ENCODE measurements at regions not wholly inside any gene's neighbourhood (a gene's known extent, or its start where the extent isn't known, plus 50 kb on each side); places are given as distances from the start of the nearest gene placed in this dataset.

GRCh38 chr6:106804346-106805335 lies 169.9 kb downstream of the CD24 start:
- Histone ChIP-seq H3K27ac (ENCODE audit: low read depth, low read length) (no peak overlapping the region), H3K27me3 (ENCODE audit: control insufficient read depth in 1 of 2, insufficient read depth in 2 of 2, low read length in 2 of 2) (no peaks in the 10 kb centered on the region), H3K9me3 (ENCODE audit: control insufficient read depth in 1 of 2, low read length in 2 of 2) (peaks cover 27 to 31% of the 10 kb centered on the region in 2 donors), H3K4me1 (ENCODE audit: control insufficient read depth in 1 of 2, insufficient read depth in 2 of 2, low read length in 2 of 2) (peaks cover 6 to 13% of the 10 kb centered on the region in 2 donors), H3K9ac (ENCODE audit: low read depth in 1 of 2, low read length in 2 of 2) (no peak overlapping the region), H3K36me3 (ENCODE audit: control insufficient read depth in 1 of 2, insufficient read depth in 2 of 2, low read length in 2 of 2) (no peaks in the 10 kb centered on the region), H3K4me3 (ENCODE audit: low read depth in 1 of 2, low read length in 2 of 2) (no peak overlapping the region)

- Histone ChIP-seq H3K27ac (ENCODE audit: low read depth, low read length) (no peak overlapping the region), H3K4me3 (ENCODE audit: low read depth in 1 of 2, low read length in 2 of 2) (no peak overlapping the region), H3K9me3 (ENCODE audit: control insufficient read depth in 1 of 2, low read length in 2 of 2) (peaks cover 13 to 16% of the 10 kb centered on the region in 2 donors), H3K36me3 (ENCODE audit: control insufficient read depth in 1 of 2, insufficient read depth in 2 of 2, low read length in 2 of 2) (no peaks in the 10 kb centered on the region), H3K4me1 (ENCODE audit: control insufficient read depth in 1 of 2, insufficient read depth in 2 of 2, low read length in 2 of 2) (peaks cover 11 to 22% of the 10 kb centered on the region in 2 donors), H3K27me3 (ENCODE audit: control insufficient read depth in 1 of 2, insufficient read depth in 2 of 2, low read length in 2 of 2) (no peaks in the 10 kb centered on the region), H3K9ac (ENCODE audit: low read depth in 1 of 2, low read length in 2 of 2) (no peak overlapping the region)
Measured at GRCh38 chr6:106803188-106803587, 171.3 kb downstream of the CD24 start.

GRCh38 chr6:106802139-106802538 lies 172.4 kb downstream of the CD24 start:
- H3K27ac ChIP-seq (ENCODE audit: low read depth, low read length): no peak overlapping the region
- H3K4me3 ChIP-seq (ENCODE audit: low read depth in 1 of 2, low read length in 2 of 2): no peak overlapping the region
- H3K4me1 ChIP-seq (ENCODE audit: control insufficient read depth in 1 of 2, insufficient read depth in 2 of 2, low read length in 2 of 2): peaks cover 11 to 22% of the 10 kb centered on the region in 2 donors
- H3K9ac ChIP-seq (ENCODE audit: low read depth in 1 of 2, low read length in 2 of 2): no peak overlapping the region
- peaks cover 4 to 6% of the 10 kb centered on the region in 2 donors for H3K9me3 ChIP-seq (ENCODE audit: control insufficient read depth in 1 of 2, low read length in 2 of 2)
- no peaks in the 10 kb centered on the region for H3K36me3 ChIP-seq (ENCODE audit: control insufficient read depth in 1 of 2, insufficient read depth in 2 of 2, low read length in 2 of 2)
- no peaks in the 10 kb centered on the region for H3K27me3 ChIP-seq (ENCODE audit: control insufficient read depth in 1 of 2, insufficient read depth in 2 of 2, low read length in 2 of 2)

GRCh38 chr6:106801256-106801655 lies 171.9 kb downstream of the QRSL1 start:
- Histone ChIP-seq H3K27me3 (ENCODE audit: control insufficient read depth in 1 of 2, insufficient read depth in 2 of 2, low read length in 2 of 2) (no peaks in the 10 kb centered on the region), H3K9ac (ENCODE audit: low read depth in 1 of 2, low read length in 2 of 2) (no peak overlapping the region), H3K27ac (ENCODE audit: low read depth, low read length) (no peak overlapping the region), H3K9me3 (ENCODE audit: control insufficient read depth in 1 of 2, low read length in 2 of 2) (no peaks in the 10 kb centered on the region), H3K36me3 (ENCODE audit: control insufficient read depth in 1 of 2, insufficient read depth in 2 of 2, low read length in 2 of 2) (no peaks in the 10 kb centered on the region), H3K4me1 (ENCODE audit: control insufficient read depth in 1 of 2, insufficient read depth in 2 of 2, low read length in 2 of 2) (peaks cover 11 to 22% of the 10 kb centered on the region in 2 donors), H3K4me3 (ENCODE audit: low read depth in 1 of 2, low read length in 2 of 2) (no peak overlapping the region)

- Histone ChIP-seq H3K36me3 (ENCODE audit: control insufficient read depth in 1 of 2, insufficient read depth in 2 of 2, low read length in 2 of 2) (no peaks in the 10 kb centered on the region), H3K9ac (ENCODE audit: low read depth in 1 of 2, low read length in 2 of 2) (no peak overlapping the region), H3K4me3 (ENCODE audit: low read depth in 1 of 2, low read length in 2 of 2) (no peak overlapping the region), H3K9me3 (ENCODE audit: control insufficient read depth in 1 of 2, low read length in 2 of 2) (no peaks in the 10 kb centered on the region), H3K4me1 (ENCODE audit: control insufficient read depth in 1 of 2, insufficient read depth in 2 of 2, low read length in 2 of 2) (peaks cover 11 to 22% of the 10 kb centered on the region in 2 donors), H3K27me3 (ENCODE audit: control insufficient read depth in 1 of 2, insufficient read depth in 2 of 2, low read length in 2 of 2) (no peaks in the 10 kb centered on the region), H3K27ac (ENCODE audit: low read depth, low read length) (no peak overlapping the region)
Measured at GRCh38 chr6:106800379-106800778, 171.0 kb downstream of the QRSL1 start.

- no peak overlapping the region for H3K9ac ChIP-seq (ENCODE audit: low read depth in 1 of 2, low read length in 2 of 2)
- no peaks in the 10 kb centered on the region for H3K9me3 ChIP-seq (ENCODE audit: control insufficient read depth in 1 of 2, low read length in 2 of 2)
- H3K36me3 ChIP-seq (ENCODE audit: control insufficient read depth in 1 of 2, insufficient read depth in 2 of 2, low read length in 2 of 2): no peaks in the 10 kb centered on the region
- H3K4me1 ChIP-seq (ENCODE audit: control insufficient read depth in 1 of 2, insufficient read depth in 2 of 2, low read length in 2 of 2): peaks cover 11 to 16% of the 10 kb centered on the region in 2 donors
- peak overlapping the region; percentile 8 to 46 for H3K4me3 ChIP-seq (ENCODE audit: low read depth in 1 of 2, low read length in 2 of 2)
- H3K27ac ChIP-seq (ENCODE audit: low read depth, low read length): peak overlapping the region; percentile 65
- no peaks in the 10 kb centered on the region for H3K27me3 ChIP-seq (ENCODE audit: control insufficient read depth in 1 of 2, insufficient read depth in 2 of 2, low read length in 2 of 2)
Measured at GRCh38 chr6:106799031-106799894, 169.9 kb downstream of the QRSL1 start.

- H3K36me3 ChIP-seq (ENCODE audit: control insufficient read depth in 1 of 2, insufficient read depth in 2 of 2, low read length in 2 of 2): no peaks in the 10 kb centered on the region
- H3K27ac ChIP-seq (ENCODE audit: low read depth, low read length): no peak overlapping the region
- peaks cover 11 to 16% of the 10 kb centered on the region in 2 donors for H3K4me1 ChIP-seq (ENCODE audit: control insufficient read depth in 1 of 2, insufficient read depth in 2 of 2, low read length in 2 of 2)
Measured at GRCh38 chr6:106797186-106797585, 167.8 kb downstream of the QRSL1 start.

GRCh38 chr6:106796781-106797180 lies 167.4 kb downstream of the QRSL1 start:
- H3K9me3 ChIP-seq (ENCODE audit: control insufficient read depth in 1 of 2, low read length in 2 of 2): no peaks in the 10 kb centered on the region
- H3K4me3 ChIP-seq (ENCODE audit: low read depth in 1 of 2, low read length in 2 of 2): no peak overlapping the region
- H3K36me3 ChIP-seq (ENCODE audit: control insufficient read depth in 1 of 2, insufficient read depth in 2 of 2, low read length in 2 of 2): no peaks in the 10 kb centered on the region
- H3K4me1 ChIP-seq (ENCODE audit: control insufficient read depth in 1 of 2, insufficient read depth in 2 of 2, low read length in 2 of 2): peaks cover 11 to 16% of the 10 kb centered on the region in 2 donors
- no peak overlapping the region for H3K9ac ChIP-seq (ENCODE audit: low read depth in 1 of 2, low read length in 2 of 2)
- no peaks in the 10 kb centered on the region for H3K27me3 ChIP-seq (ENCODE audit: control insufficient read depth in 1 of 2, insufficient read depth in 2 of 2, low read length in 2 of 2)
- no peak overlapping the region for H3K27ac ChIP-seq (ENCODE audit: low read depth, low read length)

More at GRCh38 chr6:106797186-106797585, 167.8 kb downstream of the QRSL1 start:
- H3K4me3 ChIP-seq (ENCODE audit: low read depth in 1 of 2, low read length in 2 of 2): no peak overlapping the region
- H3K9me3 ChIP-seq (ENCODE audit: control insufficient read depth in 1 of 2, low read length in 2 of 2): no peaks in the 10 kb centered on the region
- no peak overlapping the region for H3K9ac ChIP-seq (ENCODE audit: low read depth in 1 of 2, low read length in 2 of 2)
- H3K27me3 ChIP-seq (ENCODE audit: control insufficient read depth in 1 of 2, insufficient read depth in 2 of 2, low read length in 2 of 2): no peaks in the 10 kb centered on the region

- no peak overlapping the region for H3K4me3 ChIP-seq (ENCODE audit: low read depth in 1 of 2, low read length in 2 of 2)
- peaks cover 4 to 6% of the 10 kb centered on the region in 2 donors for H3K4me1 ChIP-seq (ENCODE audit: control insufficient read depth in 1 of 2, insufficient read depth in 2 of 2, low read length in 2 of 2)
- no peak overlapping the region for H3K9ac ChIP-seq (ENCODE audit: low read depth in 1 of 2, low read length in 2 of 2)
- H3K27me3 ChIP-seq (ENCODE audit: control insufficient read depth in 1 of 2, insufficient read depth in 2 of 2, low read length in 2 of 2): no peaks in the 10 kb centered on the region
- no peaks in the 10 kb centered on the region for H3K36me3 ChIP-seq (ENCODE audit: control insufficient read depth in 1 of 2, insufficient read depth in 2 of 2, low read length in 2 of 2)
- no peak overlapping the region for H3K27ac ChIP-seq (ENCODE audit: low read depth, low read length)
- no peaks in the 10 kb centered on the region for H3K9me3 ChIP-seq (ENCODE audit: control insufficient read depth in 1 of 2, low read length in 2 of 2)
Measured at GRCh38 chr6:106794129-106794528, 164.8 kb downstream of the QRSL1 start.
